IMR-90 (cell line): ENCODE measurements at regions not wholly inside any gene's neighbourhood (a gene's known extent, or its start where the extent isn't known, plus 50 kb on each side); places are given as distances from the start of the nearest gene placed in this dataset.

Source experiments
- BHLHE40 ChIP-seq: fragments of 150-350 bp; IDR thresholded peaks from 2 replicates; pipeline ENCODE4 v1.6.1; 2016; ENCODE audit warnings: mild to moderate bottlenecking, low read depth, low read length
- CEBPB ChIP-seq: IDR thresholded peaks from 2 replicates; pipeline ENCODE4 v1.6.1; 2012; ENCODE audit warnings: low read depth, low read length, improper control_type of control experiment
- MAFK ChIP-seq: IDR thresholded peaks from 2 replicates; pipeline ENCODE4 v1.6.1; 2012; ENCODE audit warnings: low read depth, low read length, improper control_type of control experiment
- MXI1 ChIP-seq: IDR thresholded peaks from 2 replicates; pipeline ENCODE4 v1.6.1; 2012; ENCODE audit warnings: low read depth, mild to moderate bottlenecking, low read length, moderate library complexity, borderline replicate concordance
- POLR2A ChIP-seq: IDR thresholded peaks from 2 replicates; pipeline ENCODE4 v1.6.1; 2012; ENCODE audit warnings: mild to moderate bottlenecking, low read depth, low read length
- RCOR1 ChIP-seq: IDR thresholded peaks from 2 replicates; pipeline ENCODE4 v1.6.1; 2012; ENCODE audit warnings: mild to moderate bottlenecking, low read length, improper control_type of control experiment; ENCODE audit not compliant: insufficient replicate concordance
- RFX5 ChIP-seq: IDR thresholded peaks from 2 replicates; pipeline ENCODE4 v1.8.0; 2012; ENCODE audit warnings: low read depth, mild to moderate bottlenecking, low read length, moderate library complexity
- SMC3 ChIP-seq: fragments of 150-350 bp; IDR thresholded peaks from 2 replicates; pipeline ENCODE4 v1.6.1; 2016; ENCODE audit warnings: low read depth, mild to moderate bottlenecking, antibody characterized with exemption, low read length, moderate library complexity
- TF ChIP-seq, protein P1 (sequence below): conservative IDR thresholded peaks from 2 replicates; pipeline ENCODE4 v1.5.1; 2012; ENCODE audit warnings: mild to moderate bottlenecking, low read depth, low read length, improper control_type of control experiment

DNA sequence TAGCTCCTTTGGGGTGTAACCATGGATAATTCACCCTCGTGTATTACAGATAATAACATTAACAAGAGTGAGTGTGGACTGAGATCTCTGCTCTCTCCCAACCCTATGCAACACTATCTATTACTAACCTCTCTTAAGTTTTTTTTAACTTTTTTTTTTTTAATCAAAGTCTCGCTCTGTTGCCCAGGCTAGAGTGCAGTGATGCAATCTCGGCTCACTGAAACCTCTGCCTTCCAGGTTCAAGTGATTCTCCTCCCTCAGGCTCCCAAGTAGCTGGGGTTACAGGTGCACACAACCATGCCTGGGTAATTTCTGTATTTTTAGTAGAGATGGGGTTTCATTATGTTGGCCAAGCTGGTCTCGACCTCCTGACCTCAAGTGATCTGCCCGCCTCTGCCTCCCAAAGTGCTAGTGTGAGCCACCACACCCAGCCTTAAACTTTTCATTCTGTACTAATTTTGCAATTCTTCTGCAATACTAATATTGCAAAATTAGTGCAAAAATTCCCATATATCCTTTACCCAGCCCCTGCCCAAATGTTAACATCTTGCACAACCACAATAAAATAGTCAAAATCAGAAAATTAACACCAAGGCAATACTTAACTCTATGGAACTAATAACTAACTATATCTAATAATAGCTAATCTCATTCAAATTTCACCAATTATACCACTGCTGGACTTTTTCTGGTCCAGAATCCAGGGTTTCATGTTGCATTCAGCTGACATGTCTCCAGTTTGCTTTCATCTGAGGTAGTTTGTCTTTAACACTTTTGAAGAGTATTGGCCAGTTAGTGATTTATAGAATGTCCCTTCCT is 66.5 kb upstream of the TCF7L2 start:
- TF ChIP-seq RCOR1 (no peak), RFX5 (no peak), POLR2A (no peak), SMC3 (no peak), CEBPB (no peak), MAFK (no peak), MXI1 (no peak), BHLHE40 (no peak)
- TF ChIP-seq, protein P1, sequence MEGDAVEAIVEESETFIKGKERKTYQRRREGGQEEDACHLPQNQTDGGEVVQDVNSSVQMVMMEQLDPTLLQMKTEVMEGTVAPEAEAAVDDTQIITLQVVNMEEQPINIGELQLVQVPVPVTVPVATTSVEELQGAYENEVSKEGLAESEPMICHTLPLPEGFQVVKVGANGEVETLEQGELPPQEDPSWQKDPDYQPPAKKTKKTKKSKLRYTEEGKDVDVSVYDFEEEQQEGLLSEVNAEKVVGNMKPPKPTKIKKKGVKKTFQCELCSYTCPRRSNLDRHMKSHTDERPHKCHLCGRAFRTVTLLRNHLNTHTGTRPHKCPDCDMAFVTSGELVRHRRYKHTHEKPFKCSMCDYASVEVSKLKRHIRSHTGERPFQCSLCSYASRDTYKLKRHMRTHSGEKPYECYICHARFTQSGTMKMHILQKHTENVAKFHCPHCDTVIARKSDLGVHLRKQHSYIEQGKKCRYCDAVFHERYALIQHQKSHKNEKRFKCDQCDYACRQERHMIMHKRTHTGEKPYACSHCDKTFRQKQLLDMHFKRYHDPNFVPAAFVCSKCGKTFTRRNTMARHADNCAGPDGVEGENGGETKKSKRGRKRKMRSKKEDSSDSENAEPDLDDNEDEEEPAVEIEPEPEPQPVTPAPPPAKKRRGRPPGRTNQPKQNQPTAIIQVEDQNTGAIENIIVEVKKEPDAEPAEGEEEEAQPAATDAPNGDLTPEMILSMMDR: no peak
